Stimulated activated CD4-positive, alpha-beta T cell treated with anti-CD3 and anti-CD28 coated beads, Interleukin-4, amount 100 ng/mL, for 24 hours (primary cell): ENCODE measurements at regions not wholly inside any gene's neighbourhood (a gene's known extent, or its start where the extent isn't known, plus 50 kb on each side); places are given as distances from the start of the nearest gene placed in this dataset.
"Not testable (repeated sequence)": the region's sequence is repeated elsewhere in the genome, so short reads cannot be mapped to it uniquely, and the experiment has no call there.

Experiments used
- DNase-seq: peaks from one replicate; pipeline ENCODE4 v3.0.0-alpha.2; 2020

GRCh38 chr5:116989995-116990394, 415.4 kb upstream of the SEMA6A start:
- DNase-seq = no peak

GRCh38 chr5:116982035-116982434, 407.4 kb upstream of the SEMA6A start:
- DNase-seq = no peak

GRCh38 chr5:116980581-116980980, 406.0 kb upstream of the SEMA6A start:
- no peak for DNase-seq

GRCh38 chr5:116976767-116977166, 402.1 kb upstream of the SEMA6A start:
- no peak for DNase-seq

- DNase-seq = no peak
Observed at GRCh38 chr5:116971131-116971530, 396.5 kb upstream of the SEMA6A start.

GRCh38 chr5:116970318-116970717, 395.7 kb upstream of the SEMA6A start:
- no peak for DNase-seq

GRCh38 chr5:116964438-116964837, 389.8 kb upstream of the SEMA6A start:
- no peak for DNase-seq

GRCh38 chr5:116961021-116961420, 386.4 kb upstream of the SEMA6A start:
- DNase-seq = no peak

GRCh38 chr5:116959843-116960242, 385.2 kb upstream of the SEMA6A start:
- no peak for DNase-seq

GRCh38 chr5:116953251-116953930, 378.8 kb upstream of the SEMA6A start:
- no peak for DNase-seq

- DNase-seq = no peak
Observed at GRCh38 chr5:116951219-116951618, 376.6 kb upstream of the SEMA6A start.

- DNase-seq = peak; percentile 55
Observed at GRCh38 chr5:116947691-116948528, 373.3 kb upstream of the SEMA6A start.

- DNase-seq = not testable (repeated sequence)
Observed at GRCh38 chr5:116945613-116946382, 371.2 kb upstream of the SEMA6A start.

GRCh38 chr5:116944183-116944582, 369.6 kb upstream of the SEMA6A start:
- DNase-seq = no peak

GRCh38 chr5:116942622-116943021, 368.0 kb upstream of the SEMA6A start:
- DNase-seq = no peak

- DNase-seq = no peak
Observed at GRCh38 chr5:116939641-116940040, 365.0 kb upstream of the SEMA6A start.

- no peak for DNase-seq
Observed at GRCh38 chr5:116938488-116938887, 363.9 kb upstream of the SEMA6A start.

- no peak for DNase-seq
Observed at GRCh38 chr5:116935561-116936162, 361.0 kb upstream of the SEMA6A start.

- DNase-seq = no peak
Observed at GRCh38 chr5:116930616-116931015, 356.0 kb upstream of the SEMA6A start.

GRCh38 chr5:116923344-116923743, 348.7 kb upstream of the SEMA6A start:
- no peak for DNase-seq

- DNase-seq = no peak
Observed at GRCh38 chr5:116922532-116922931, 347.9 kb upstream of the SEMA6A start.

- DNase-seq = no peak
Observed at GRCh38 chr5:116914869-116915504, 340.4 kb upstream of the SEMA6A start.

- DNase-seq = no peak
Observed at GRCh38 chr5:116912221-116912620, 337.6 kb upstream of the SEMA6A start.
